ENCODE measurements at regions not wholly inside any gene's neighbourhood (a gene's known extent, or its start where the extent isn't known, plus 50 kb on each side); places are given as distances from the start of the nearest gene placed in this dataset.

DNA sequence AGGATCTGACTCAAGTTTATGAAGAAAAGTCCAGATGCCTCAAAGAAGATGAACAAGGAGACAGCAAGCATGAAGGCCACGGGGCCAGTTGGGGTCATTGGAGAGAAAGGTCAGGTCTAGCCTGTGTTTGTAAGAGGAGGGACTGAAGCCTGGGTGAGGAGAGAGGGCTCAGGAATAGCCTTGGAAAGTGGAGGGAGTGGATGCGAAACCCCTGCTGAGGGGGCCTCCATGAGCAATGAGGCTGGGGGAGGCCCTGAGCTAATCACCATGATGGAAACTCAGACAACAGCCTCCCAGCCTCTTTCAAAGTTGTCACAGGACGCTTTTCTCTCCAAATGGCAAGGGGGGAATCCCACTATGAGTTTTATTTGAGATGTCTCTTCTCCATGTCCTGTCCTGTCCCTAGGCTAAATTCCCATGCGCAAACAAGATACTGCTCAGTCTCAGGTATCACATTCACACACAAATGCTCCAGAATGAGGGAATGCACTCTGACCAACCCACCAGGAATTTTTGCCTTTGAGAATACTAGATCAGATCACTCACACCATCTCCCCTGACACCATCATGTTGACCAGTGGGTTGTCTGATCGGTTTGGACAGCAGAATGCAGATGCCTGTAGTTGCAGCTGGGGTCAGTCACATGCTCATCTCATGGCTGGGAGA is 51.3 kb upstream of the TOP3B start:
- Histone ChIP-seq H3K27ac (no peak overlapping the region), H3K4me3 (no peak overlapping the region), H3K36me3 (no peaks in the 10 kb centered on the region), H3K9me3 (no peaks in the 10 kb centered on the region), H3K4me1 (no peaks in the 10 kb centered on the region), H3K27me3 (no peaks in the 10 kb centered on the region)
- 75 to 86% methylated on average over 5 of the region's 5 CpGs for WGBS, 2 donors
- TF ChIP-seq EP300 (IDR thresholded peaks at IDR 0.05) = no peak
- TF ChIP-seq POLR2AphosphoS5 (IDR thresholded peaks at IDR 0.05) = no peak
- TF ChIP-seq POLR2A (IDR thresholded peaks at IDR 0.05) = no peak
- no peak for TF ChIP-seq CTCF (IDR thresholded peaks at IDR 0.05)
- DNase-seq = no peak
- intact Hi-C loops (cut with DNase I) = no loop called here

- H3K4me1 ChIP-seq = no peaks in the 10 kb centered on the region
- 84 to 85% methylated on average over 7 of the region's 7 CpGs for WGBS, 2 donors
- no peak overlapping the region for H3K27ac ChIP-seq
- DNase-seq = no peak
- H3K4me3 ChIP-seq = no peak overlapping the region
- H3K9me3 ChIP-seq = no peaks in the 10 kb centered on the region
- TF ChIP-seq CTCF (IDR thresholded peaks at IDR 0.05) (no peak), POLR2A (IDR thresholded peaks at IDR 0.05) (no peak), EP300 (IDR thresholded peaks at IDR 0.05) (no peak), POLR2AphosphoS5 (IDR thresholded peaks at IDR 0.05) (no peak)
- H3K36me3 ChIP-seq = no peaks in the 10 kb centered on the region
- intact Hi-C loops (cut with DNase I) = no loop called here
- no peaks in the 10 kb centered on the region for H3K27me3 ChIP-seq
Observed at GRCh38 chr22:22032906-22033802, 50.6 kb upstream of the TOP3B start.

DNA sequence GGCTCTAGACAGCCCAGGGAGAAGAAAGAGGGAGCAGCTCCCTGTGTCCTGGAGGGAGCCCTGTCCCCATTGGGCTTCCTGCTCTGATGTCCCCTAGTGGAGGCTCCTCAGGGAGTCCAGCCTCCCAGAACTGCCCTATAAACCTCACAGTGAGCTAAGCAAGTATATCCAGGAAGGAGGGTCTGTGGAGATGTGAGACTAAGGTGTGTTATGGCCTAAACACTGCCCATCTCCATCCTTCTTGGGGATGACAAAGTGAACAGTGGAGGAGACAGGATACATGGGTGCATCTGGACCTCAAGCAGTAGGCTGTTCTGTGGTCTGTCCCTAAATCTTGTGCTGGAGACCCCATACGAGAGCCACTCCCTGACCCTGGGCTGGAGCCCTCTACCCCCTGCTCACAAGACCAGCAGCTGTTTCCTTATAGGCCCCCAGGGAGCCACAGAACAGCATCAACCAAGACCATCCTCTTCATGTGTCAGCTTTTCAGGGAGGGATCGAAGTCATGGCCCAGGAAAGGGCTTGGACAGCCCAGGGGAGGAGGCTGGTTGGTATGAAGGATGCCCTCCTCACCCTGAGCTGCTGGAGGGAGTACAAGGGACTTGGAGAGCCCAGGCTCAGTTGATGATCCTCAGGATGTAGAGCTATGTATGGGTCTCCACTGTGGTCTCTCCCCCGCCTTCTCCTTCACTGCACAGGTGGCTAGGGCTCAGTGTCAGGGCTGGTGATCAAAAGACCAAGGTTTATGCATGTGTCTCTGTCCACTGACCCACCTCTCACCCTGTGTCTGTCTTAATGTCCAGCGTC is 49.7 kb upstream of the TOP3B start:
- Histone ChIP-seq H3K36me3 (no peaks in the 10 kb centered on the region), H3K27me3 (no peaks in the 10 kb centered on the region), H3K9me3 (no peaks in the 10 kb centered on the region), H3K4me3 (no peak overlapping the region), H3K4me1 (no peaks in the 10 kb centered on the region), H3K27ac (no peak overlapping the region)
- intact Hi-C loops (cut with DNase I) = no loop called here
- no peak for DNase-seq
- no peak for TF ChIP-seq EP300 (IDR thresholded peaks at IDR 0.05)
- TF ChIP-seq CTCF (IDR thresholded peaks at IDR 0.05) = no peak
- TF ChIP-seq POLR2A (IDR thresholded peaks at IDR 0.05) = no peak
- no peak for TF ChIP-seq POLR2AphosphoS5 (IDR thresholded peaks at IDR 0.05)
- 69 to 73% methylated on average over 4 of the region's 4 CpGs for WGBS, 2 donors

Small RNA genes in the stretch of these regions (small RNA-seq; reads per million reads assigned to genes)
- gene AC245452.3 (0 reads per million in 3 donors), gene AC245517.3 (0 reads per million in 3 donors), gene AC245517.5 (0 reads per million in 3 donors), gene IGLVIV-59 (0 reads per million in 3 donors)

Measured in sigmoid colon (tissue), 6 donors.